K562 (cell line): ENCODE measurements at regions not wholly inside any gene's neighbourhood (a gene's known extent, or its start where the extent isn't known, plus 50 kb on each side); places are given as distances from the start of the nearest gene placed in this dataset.

Experiments
- ATAC-seq: fragments of 200-7000 bp; cut with Tn5 transposase; 3 replicates; pipeline ENCODE4 v1.9.1; 2020; ENCODE audit warnings: moderate library complexity
- BruUV-seq: library from RNA; stranded (reverse); fragments of 400-500 nt; replicated peaks from 2 replicates; lab custom pipeline; 2021; lab: Mats Ljungman, UMichigan
- CTCF ChIA-PET: fragments of 300-600 bp; formaldehyde crosslinking; extraction: SDS; loops from one replicate; lab custom pipeline; 2021; ENCODE audit warnings: low intra/inter-chr PET ratio; lab: Yijun Ruan, JAX
- POLR2A ChIA-PET: fragments of 300-600, 350-650 bp; sonication (Branson Sonifier 250); formaldehyde crosslinking; extraction: SDS; loops from one replicate; lab custom pipeline; 2021; ENCODE audit warnings: antibody characterized with exemption, inconsistent platforms; lab: Yijun Ruan, JAX
- DNase-seq, 4 experiments: peaks; one replicate each; pipeline versions ENCODE4 v3.0.0 to v3.0.0-alpha.2; 2011 to 2018; ENCODE audit warnings: low spot score in 3 of 4, mixed read lengths in 3 of 4; ENCODE audit errors: extremely low read depth in 1 of 4
- FAIRE-seq: peaks from 2 replicates; lab custom pipeline; 2011; peaks lifted over from hg19 to GRCh38; lab: Jason Lieb, UNC
- H2AFZ ChIP-seq: 2 replicates; pipeline ENCODE4 v1.6.0; 2011; ENCODE audit warnings: low read depth, low read length, control low read depth, inconsistent platforms
- H3K27ac ChIP-seq: fragments of 200-600 bp; 3 replicates; pipeline ENCODE4 v1.8.0; 2011; ENCODE audit warnings: low read depth, mild to moderate bottlenecking, control low read depth, inconsistent platforms, low read length, moderate library complexity, mixed read lengths; ENCODE audit errors: extremely low read depth
- H3K27me3 ChIP-seq, 2 experiments: fragments of 300-600 bp in 1 of 2; 2 replicates in 1 of 2; 3 replicates in 1 of 2; pipeline versions ENCODE4 v1.6.0 to v1.8.0; 2011; ENCODE audit warnings: inconsistent platforms in 2 of 2, low read length in 2 of 2, mild to moderate bottlenecking in 1 of 2, mixed read lengths in 1 of 2, moderate library complexity in 1 of 2; ENCODE audit not compliant: control insufficient read depth in 2 of 2, insufficient read depth in 2 of 2
- H3K36me3 ChIP-seq: fragments of 300-600 bp; 3 replicates; pipeline ENCODE4 v1.8.0; 2011; ENCODE audit warnings: mild to moderate bottlenecking, low read length, inconsistent platforms; ENCODE audit not compliant: control insufficient read depth, insufficient read depth
- H3K4me1 ChIP-seq, 2 experiments: fragments of 200-600 bp in 1 of 2; replicated peaks in 1 of 2; 2 replicates in 1 of 2; 3 replicates in 1 of 2; pipeline versions ENCODE4 v1.5.1 to v1.8.0; 2011; ENCODE audit warnings: inconsistent platforms in 2 of 2, low read length in 2 of 2, mild to moderate bottlenecking in 1 of 2, mixed read lengths in 1 of 2, moderate library complexity in 1 of 2; ENCODE audit not compliant: control insufficient read depth in 2 of 2, insufficient read depth in 2 of 2
- H3K4me2 ChIP-seq: 2 replicates; pipeline ENCODE4 v1.6.1; 2011; ENCODE audit warnings: low read length, control low read depth, inconsistent platforms, mixed read lengths; ENCODE audit not compliant: insufficient read depth
- H3K4me3 ChIP-seq: fragments of 200-600 bp; sonication (generic), shearing (Covaris generic); 2 replicates; pipeline ENCODE4 v1.5.1; 2016; ENCODE audit warnings: control low read depth, inconsistent platforms
- H3K79me2 ChIP-seq: fragments of 200-600 bp; 3 replicates; pipeline ENCODE4 v1.8.0; 2011; ENCODE audit warnings: low read length, inconsistent platforms; ENCODE audit not compliant: control insufficient read depth, insufficient read depth
- H3K9ac ChIP-seq, 2 experiments: 2 replicates each; pipeline versions ENCODE4 v1.6.0 to v1.6.1; 2011; ENCODE audit warnings: low read depth in 2 of 2, low read length in 2 of 2, control low read depth in 1 of 2, inconsistent platforms in 1 of 2, mild to moderate bottlenecking in 1 of 2, mixed read lengths in 1 of 2; ENCODE audit not compliant: insufficient read depth in 1 of 2
- H3K9me1 ChIP-seq: one replicate; pipeline ENCODE4 v1.6.0; 2011; ENCODE audit warnings: inconsistent platforms, mild to moderate bottlenecking, low read length, moderate library complexity; ENCODE audit not compliant: control insufficient read depth, insufficient read depth
- H3K9me3 ChIP-seq: replicated peaks from 2 replicates; pipeline ENCODE4 v1.5.1; 2011; ENCODE audit warnings: low read depth, low read length, inconsistent platforms; ENCODE audit not compliant: control insufficient read depth, insufficient read depth
- H4K20me1 ChIP-seq: replicated peaks from 2 replicates; pipeline ENCODE4 v1.6.1; 2011; ENCODE audit warnings: low read length, inconsistent platforms, mixed read lengths; ENCODE audit not compliant: control insufficient read depth, insufficient read depth
- DACH1 ChIP-seq: fragments of 450-650 bp; IDR thresholded peaks from 2 replicates; pipeline ENCODE4 v1.6.1; 2018; ENCODE audit not compliant: partially characterized antibody
- KAT7 ChIP-seq: sonication (generic); formaldehyde crosslinking; IDR thresholded peaks from 2 replicates; pipeline ENCODE4 v1.8.0; 2022; ENCODE audit warnings: missing genetic modification reagents, mild to moderate bottlenecking, borderline replicate concordance
- ZFP91 ChIP-seq: sonication (generic); formaldehyde crosslinking; IDR thresholded peaks from 2 replicates; pipeline ENCODE4 v1.8.0; 2022; ENCODE audit warnings: mild to moderate bottlenecking, missing genetic modification reagents
- ZNF318 ChIP-seq, 2 experiments: fragments of 450-650 bp; IDR thresholded peaks; 2 replicates each; pipeline ENCODE4 v1.6.1; 2016; ENCODE audit warnings: mild to moderate bottlenecking in 2 of 2, borderline replicate concordance in 1 of 2, low read depth in 1 of 2, moderate library complexity in 1 of 2
- WGBS: fragments of 100-300 bp; shearing (Covaris generic); methylation state at CpG from one replicate; pipeline ENCODE4 v1.1.6; 2016; ENCODE audit warnings: low coverage, mixed read lengths; ENCODE audit not compliant: insufficient coverage; ENCODE audit errors: missing lambda C conversion rate; 5-methylcytosine and 5-hydroxymethylcytosine counted together
- in situ Hi-C: fragments of 300-500 bp; cut with MboI; formaldehyde crosslinking; loops from 4 replicates; pipeline ENCODE4 v1.15.0; 2018; ENCODE audit warnings: inconsistent platforms, mixed read lengths
- intact Hi-C: fragments of 100-400 bp; cut with micrococcal nuclease; formaldehyde crosslinking; loops from 2 replicates; pipeline ENCODE4 v1.14.2; 2022

- Histone ChIP-seq H3K9me3 (no peaks in the 10 kb centered on the region), H2AFZ (no peak overlapping the region), H3K9me1 (no peaks in the 10 kb centered on the region), H3K9ac (no peak overlapping the region), H3K4me3 (no peak overlapping the region), H3K4me2 (no peak overlapping the region), H3K4me1 (no peaks in the 10 kb centered on the region), H3K36me3 (no peaks in the 10 kb centered on the region), H4K20me1 (no peaks in the 10 kb centered on the region), H3K27ac (no peak overlapping the region), H3K79me2 (no peaks in the 10 kb centered on the region), H3K27me3 (no peaks in the 10 kb centered on the region)
- no peak for TF ChIP-seq ZFP91
- no peak for TF ChIP-seq ZNF318 (IDR thresholded peaks at IDR 0.05; ENCODE audit: borderline replicate concordance in 1 of 2, low read depth in 1 of 2)
- TF ChIP-seq KAT7: no peak
- no peak for TF ChIP-seq DACH1
- ChIA-PET CTCF (no interaction called here), POLR2A (no interaction called here)
- intact Hi-C loops: no loop called here
- in situ Hi-C loops: no loop called here
- DNase-seq (no peak), ATAC-seq (no peak), FAIRE-seq (no peak)
- no TSS peak for BruUV-seq
- 0% methylated on average over 1 of the region's 1 CpG for WGBS
These were observed 91.7 kb upstream of the PELI2 start for GRCh38 chr14:56026506-56026905.
